ENCODE measurements at regions not wholly inside any gene's neighbourhood (a gene's known extent, or its start where the extent isn't known, plus 50 kb on each side); places are given as distances from the start of the nearest gene placed in this dataset.
"Not testable (repeated sequence)": the region's sequence is repeated elsewhere in the genome, so short reads cannot be mapped to it uniquely, and the experiment has no call there.

GRCh38 chr5:99019812-99020697, 91.2 kb upstream of the CHD1 start:
- H3K36me3 Mint-ChIP-seq, result no peaks in the 10 kb centered on the region
- no peaks in the 10 kb centered on the region for H3K4me1 Mint-ChIP-seq (ENCODE audit: low read depth)
- no peaks in the 10 kb centered on the region for H3K9me3 Mint-ChIP-seq (ENCODE audit: low read depth)
- H3K27me3 Mint-ChIP-seq, result no peaks in the 10 kb centered on the region
- no peak overlapping the region for H3K4me3 Mint-ChIP-seq
- no peak overlapping the region for H3K27ac Mint-ChIP-seq

GRCh38 chr5:99019254-99019653, 90.4 kb upstream of the CHD1 start:
- H3K27ac Mint-ChIP-seq, result no peak overlapping the region
- no peaks in the 10 kb centered on the region for H3K27me3 Mint-ChIP-seq
- no peaks in the 10 kb centered on the region for H3K4me1 Mint-ChIP-seq (ENCODE audit: low read depth)
- no peaks in the 10 kb centered on the region for H3K36me3 Mint-ChIP-seq
- no peaks in the 10 kb centered on the region for H3K9me3 Mint-ChIP-seq (ENCODE audit: low read depth)
- no peak overlapping the region for H3K4me3 Mint-ChIP-seq

GRCh38 chr5:99010294-99010693, 81.5 kb upstream of the CHD1 start:
- Mint-ChIP-seq H3K4me1 (ENCODE audit: low read depth) (peaks cover 5% of the 10 kb centered on the region), H3K9me3 (ENCODE audit: low read depth) (no peaks in the 10 kb centered on the region), H3K27me3 (no peaks in the 10 kb centered on the region), H3K4me3 (no peak overlapping the region), H3K36me3 (no peaks in the 10 kb centered on the region), H3K27ac (no peak overlapping the region)

- not testable (repeated sequence) for H3K4me3 Mint-ChIP-seq; H3K27me3 Mint-ChIP-seq; H3K9me3 Mint-ChIP-seq (ENCODE audit: low read depth); H3K27ac Mint-ChIP-seq; H3K36me3 Mint-ChIP-seq
- peaks cover 12% of the 10 kb centered on the region for H3K4me1 Mint-ChIP-seq (ENCODE audit: low read depth)
Measured at GRCh38 chr5:99008009-99008408, 79.2 kb upstream of the CHD1 start.

- Mint-ChIP-seq H3K36me3 (no peaks in the 10 kb centered on the region), H3K4me1 (ENCODE audit: low read depth) (peaks cover 14% of the 10 kb centered on the region), H3K27me3 (no peaks in the 10 kb centered on the region), H3K4me3 (no peak overlapping the region), H3K9me3 (ENCODE audit: low read depth) (no peaks in the 10 kb centered on the region), H3K27ac (no peak overlapping the region)
Measured at GRCh38 chr5:99005506-99005905, 76.7 kb upstream of the CHD1 start.

GRCh38 chr5:99004960-99005359, 76.2 kb upstream of the CHD1 start:
- Mint-ChIP-seq H3K27me3 (no peaks in the 10 kb centered on the region), H3K36me3 (no peaks in the 10 kb centered on the region), H3K4me3 (no peak overlapping the region), H3K4me1 (ENCODE audit: low read depth) (peaks cover 14% of the 10 kb centered on the region), H3K9me3 (ENCODE audit: low read depth) (no peaks in the 10 kb centered on the region), H3K27ac (no peak overlapping the region)

GRCh38 chr5:99000876-99001275, 72.1 kb upstream of the CHD1 start:
- no peaks in the 10 kb centered on the region for H3K36me3 Mint-ChIP-seq
- no peak overlapping the region for H3K4me3 Mint-ChIP-seq
- H3K9me3 Mint-ChIP-seq (ENCODE audit: low read depth), result no peaks in the 10 kb centered on the region
- H3K4me1 Mint-ChIP-seq (ENCODE audit: low read depth), result peaks cover 14% of the 10 kb centered on the region
- H3K27me3 Mint-ChIP-seq, result no peaks in the 10 kb centered on the region
- H3K27ac Mint-ChIP-seq, result no peak overlapping the region

GRCh38 chr5:99000221-99000620, 71.4 kb upstream of the CHD1 start:
- Mint-ChIP-seq H3K4me3 (no peak overlapping the region), H3K27ac (no peak overlapping the region), H3K36me3 (no peaks in the 10 kb centered on the region), H3K9me3 (ENCODE audit: low read depth) (no peaks in the 10 kb centered on the region), H3K27me3 (no peaks in the 10 kb centered on the region), H3K4me1 (ENCODE audit: low read depth) (peaks cover 8% of the 10 kb centered on the region)

- Mint-ChIP-seq H3K9me3 (ENCODE audit: low read depth) (no peaks in the 10 kb centered on the region), H3K4me3 (no peak overlapping the region)
Measured at GRCh38 chr5:98999631-99000030, 70.8 kb upstream of the CHD1 start.

GRCh38 chr5:98997000-98997399, 68.2 kb upstream of the CHD1 start:
- peaks cover 6% of the 10 kb centered on the region for H3K4me1 Mint-ChIP-seq (ENCODE audit: low read depth)
- no peak overlapping the region for H3K4me3 Mint-ChIP-seq
- H3K27ac Mint-ChIP-seq, result no peak overlapping the region
- H3K36me3 Mint-ChIP-seq, result no peaks in the 10 kb centered on the region
- H3K27me3 Mint-ChIP-seq, result no peaks in the 10 kb centered on the region
- H3K9me3 Mint-ChIP-seq (ENCODE audit: low read depth), result no peaks in the 10 kb centered on the region

More at GRCh38 chr5:98999631-99000030, 70.8 kb upstream of the CHD1 start:
- H3K27me3 Mint-ChIP-seq, result no peaks in the 10 kb centered on the region
- no peaks in the 10 kb centered on the region for H3K36me3 Mint-ChIP-seq
- peaks cover 2% of the 10 kb centered on the region for H3K4me1 Mint-ChIP-seq (ENCODE audit: low read depth)
- H3K27ac Mint-ChIP-seq, result no peak overlapping the region

- Mint-ChIP-seq H3K9me3 (ENCODE audit: low read depth) (no peaks in the 10 kb centered on the region), H3K4me1 (ENCODE audit: low read depth) (peaks cover 13% of the 10 kb centered on the region), H3K27ac (no peak overlapping the region), H3K4me3 (no peak overlapping the region), H3K27me3 (no peaks in the 10 kb centered on the region), H3K36me3 (no peaks in the 10 kb centered on the region)
Measured at GRCh38 chr5:98994611-98995010, 65.8 kb upstream of the CHD1 start.

- Mint-ChIP-seq H3K27ac (no peak overlapping the region), H3K4me1 (ENCODE audit: low read depth) (peaks cover 16% of the 10 kb centered on the region)
Measured at GRCh38 chr5:98993512-98993911, 64.7 kb upstream of the CHD1 start.

GRCh38 chr5:98992552-98992951, 63.7 kb upstream of the CHD1 start:
- no peaks in the 10 kb centered on the region for H3K36me3 Mint-ChIP-seq
- H3K4me3 Mint-ChIP-seq, result no peak overlapping the region
- no peaks in the 10 kb centered on the region for H3K9me3 Mint-ChIP-seq (ENCODE audit: low read depth)
- H3K27me3 Mint-ChIP-seq, result no peaks in the 10 kb centered on the region
- peaks cover 16% of the 10 kb centered on the region for H3K4me1 Mint-ChIP-seq (ENCODE audit: low read depth)
- no peak overlapping the region for H3K27ac Mint-ChIP-seq

More at GRCh38 chr5:98993512-98993911, 64.7 kb upstream of the CHD1 start:
- Mint-ChIP-seq H3K36me3 (no peaks in the 10 kb centered on the region), H3K27me3 (no peaks in the 10 kb centered on the region), H3K9me3 (ENCODE audit: low read depth) (no peaks in the 10 kb centered on the region), H3K4me3 (no peak overlapping the region)

GRCh38 chr5:98989727-98990126, 60.9 kb upstream of the CHD1 start:
- Mint-ChIP-seq H3K9me3 (ENCODE audit: low read depth) (no peaks in the 10 kb centered on the region), H3K4me3 (no peak overlapping the region), H3K27me3 (no peaks in the 10 kb centered on the region), H3K36me3 (no peaks in the 10 kb centered on the region), H3K27ac (no peak overlapping the region), H3K4me1 (ENCODE audit: low read depth) (peaks cover 16% of the 10 kb centered on the region)

- no peaks in the 10 kb centered on the region for H3K36me3 Mint-ChIP-seq
- H3K9me3 Mint-ChIP-seq (ENCODE audit: low read depth), result no peaks in the 10 kb centered on the region
- H3K4me3 Mint-ChIP-seq, result no peak overlapping the region
Measured at GRCh38 chr5:98986587-98986986, 57.8 kb upstream of the CHD1 start.

GRCh38 chr5:98982880-98983279, 54.1 kb upstream of the CHD1 start:
- no peaks in the 10 kb centered on the region for H3K36me3 Mint-ChIP-seq
- no peaks in the 10 kb centered on the region for H3K27me3 Mint-ChIP-seq
- H3K4me1 Mint-ChIP-seq (ENCODE audit: low read depth), result no peaks in the 10 kb centered on the region
- no peak overlapping the region for H3K27ac Mint-ChIP-seq
- no peaks in the 10 kb centered on the region for H3K9me3 Mint-ChIP-seq (ENCODE audit: low read depth)
- H3K4me3 Mint-ChIP-seq, result no peak overlapping the region

More at GRCh38 chr5:98986587-98986986, 57.8 kb upstream of the CHD1 start:
- no peaks in the 10 kb centered on the region for H3K27me3 Mint-ChIP-seq
- H3K4me1 Mint-ChIP-seq (ENCODE audit: low read depth), result peaks cover 12% of the 10 kb centered on the region
- no peak overlapping the region for H3K27ac Mint-ChIP-seq
